ENCODE measurements at regions not wholly inside any gene's neighbourhood (a gene's known extent, or its start where the extent isn't known, plus 50 kb on each side); places are given as distances from the start of the nearest gene placed in this dataset.
A peak's percentile ranks its signal among the peaks of the same experiment; 100 is the strongest.

- no peak for TF ChIP-seq CTCF (IDR thresholded peaks at IDR 0.05; ENCODE audit: low read depth, low read length)
These were observed 75.4 kb upstream of the ITGA1 start for GRCh38 chr5:52712354-52712753.

GRCh38 chr5:52725065-52725746 lies 62.5 kb upstream of the ITGA1 start:
- Histone ChIP-seq H3K9me3 (ENCODE audit: low read depth) (no peaks in the 10 kb centered on the region), H3K27me3 (no peaks in the 10 kb centered on the region), H3K36me3 (no peaks in the 10 kb centered on the region), H3K4me1 (ENCODE audit: low read depth) (peaks cover 10% of the 10 kb centered on the region), H3K27ac (no peak overlapping the region), H3K4me3 (no peak overlapping the region)
- no peak for DNase-seq (ENCODE audit: low read depth in 1 of 2, low spot score in 1 of 2)
- TF ChIP-seq CTCF (IDR thresholded peaks at IDR 0.05; ENCODE audit: low read depth, low read length) = no peak

More at GRCh38 chr5:52712354-52712753, 75.4 kb upstream of the ITGA1 start:
- H3K27me3 ChIP-seq = no peaks in the 10 kb centered on the region
- DNase-seq (ENCODE audit: low read depth in 1 of 2, low spot score in 1 of 2) = no peak
- no peaks in the 10 kb centered on the region for H3K9me3 ChIP-seq (ENCODE audit: low read depth)
- H3K4me1 ChIP-seq (ENCODE audit: low read depth) = no peaks in the 10 kb centered on the region
- no peaks in the 10 kb centered on the region for H3K36me3 ChIP-seq
- H3K27ac ChIP-seq = no peak overlapping the region
- H3K4me3 ChIP-seq = no peak overlapping the region

GRCh38 chr5:52725808-52726207 lies 61.9 kb upstream of the ITGA1 start:
- Histone ChIP-seq H3K27ac (no peak overlapping the region), H3K4me1 (ENCODE audit: low read depth) (peaks cover 10% of the 10 kb centered on the region), H3K36me3 (no peaks in the 10 kb centered on the region), H3K4me3 (no peak overlapping the region), H3K9me3 (ENCODE audit: low read depth) (no peaks in the 10 kb centered on the region), H3K27me3 (no peaks in the 10 kb centered on the region)
- no peak for TF ChIP-seq CTCF (IDR thresholded peaks at IDR 0.05; ENCODE audit: low read depth, low read length)
- DNase-seq (ENCODE audit: low read depth in 1 of 2, low spot score in 1 of 2) = no peak

- DNase-seq (ENCODE audit: low read depth in 1 of 2, low spot score in 1 of 2) = no peak
- Histone ChIP-seq H3K9me3 (ENCODE audit: low read depth) (no peaks in the 10 kb centered on the region), H3K4me3 (no peak overlapping the region), H3K27ac (no peak overlapping the region), H3K27me3 (no peaks in the 10 kb centered on the region), H3K4me1 (ENCODE audit: low read depth) (peaks cover 10% of the 10 kb centered on the region), H3K36me3 (no peaks in the 10 kb centered on the region)
- TF ChIP-seq CTCF (IDR thresholded peaks at IDR 0.05; ENCODE audit: low read depth, low read length) = no peak
These were observed 60.7 kb upstream of the ITGA1 start for GRCh38 chr5:52727020-52727419.

DNA sequence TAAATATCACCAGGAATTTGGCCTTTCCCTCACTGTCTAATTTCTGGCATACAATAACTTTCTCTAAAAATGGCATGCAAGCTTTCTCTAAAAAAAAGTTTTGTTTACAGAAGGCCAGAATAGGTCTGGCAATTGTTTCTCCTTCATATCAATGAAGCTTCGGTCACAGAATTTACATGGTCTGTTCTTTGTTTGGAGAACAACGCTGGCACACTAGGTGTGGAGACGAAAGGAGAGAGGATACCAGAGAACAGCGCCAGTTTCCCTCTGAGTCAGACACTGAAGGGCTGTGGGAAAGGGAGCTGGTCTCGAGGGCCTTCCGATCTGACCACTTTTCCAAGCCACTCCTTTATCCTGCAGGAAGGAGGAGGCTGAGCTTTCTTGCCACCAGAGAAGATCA lies 60.1 kb upstream of the ITGA1 start:
- H3K4me1 ChIP-seq (ENCODE audit: low read depth) = peaks cover 10% of the 10 kb centered on the region
- no peak overlapping the region for H3K27ac ChIP-seq
- TF ChIP-seq CTCF (IDR thresholded peaks at IDR 0.05; ENCODE audit: low read depth, low read length) = no peak
- H3K27me3 ChIP-seq = no peaks in the 10 kb centered on the region
- peak in 1 of 2 donors; percentile 79 for DNase-seq (ENCODE audit: low read depth in 1 of 2, low spot score in 1 of 2)
- no peaks in the 10 kb centered on the region for H3K9me3 ChIP-seq (ENCODE audit: low read depth)
- H3K36me3 ChIP-seq = no peaks in the 10 kb centered on the region
- H3K4me3 ChIP-seq = no peak overlapping the region

All from cardiac muscle cell (in vitro differentiated cells and primary cell).